Colonic mucosa (tissue), 4 donors: ENCODE measurements at regions not wholly inside any gene's neighbourhood (a gene's known extent, or its start where the extent isn't known, plus 50 kb on each side); places are given as distances from the start of the nearest gene placed in this dataset.
"Not testable (repeated sequence)": the region's sequence is repeated elsewhere in the genome, so short reads cannot be mapped to it uniquely, and the experiment has no call there.

ENCODE experiments used
- DNase-seq: peaks from one replicate; pipeline ENCODE4 v3.0.0-alpha.2; 2020
- H3K27ac ChIP-seq: fragments of 200-600 bp; one replicate; pipeline ENCODE4 v1.8.0; 2021
- H3K27me3 ChIP-seq: fragments of 200-600 bp; one replicate; pipeline ENCODE4 v1.8.0; 2021
- H3K36me3 ChIP-seq: fragments of 200-600 bp; one replicate; pipeline ENCODE4 v1.8.0; 2021
- H3K4me1 ChIP-seq: fragments of 200-600 bp; one replicate; pipeline ENCODE4 v1.8.0; 2021; ENCODE audit warnings: mild to moderate bottlenecking
- H3K4me3 ChIP-seq: fragments of 200-600 bp; one replicate; pipeline ENCODE4 v1.8.0; 2021
- H3K9ac ChIP-seq, 2 donors: one replicate each; pipeline ENCODE4 v1.7.0; 2013; ENCODE audit warnings: control low read depth in 2 of 2, low read depth in 2 of 2, low read length in 2 of 2
- H3K9me3 ChIP-seq: fragments of 200-600 bp; one replicate; pipeline ENCODE4 v1.8.0; 2021
- CTCF ChIP-seq: fragments of 200-600 bp; IDR thresholded peaks from one replicate; pipeline ENCODE4 v1.8.0; 2022; ENCODE audit warnings: antibody characterized with exemption, mild to moderate bottlenecking
- intact Hi-C: fragments of 100-400 bp; cut with DNase I; formaldehyde crosslinking; loops from one replicate; pipeline ENCODE4 v1.14.1; 2022
- donor health status: healthy.
- donor health status: DM: no; HTN: no; CAD: no.
- donor health status: DM: no; HTN: no; CAD: no.

GRCh38 chr14:39664646-39665045 lies 232.4 kb upstream of the FBXO33 start:
- no peaks in the 10 kb centered on the region for H3K9me3 ChIP-seq

DNA sequence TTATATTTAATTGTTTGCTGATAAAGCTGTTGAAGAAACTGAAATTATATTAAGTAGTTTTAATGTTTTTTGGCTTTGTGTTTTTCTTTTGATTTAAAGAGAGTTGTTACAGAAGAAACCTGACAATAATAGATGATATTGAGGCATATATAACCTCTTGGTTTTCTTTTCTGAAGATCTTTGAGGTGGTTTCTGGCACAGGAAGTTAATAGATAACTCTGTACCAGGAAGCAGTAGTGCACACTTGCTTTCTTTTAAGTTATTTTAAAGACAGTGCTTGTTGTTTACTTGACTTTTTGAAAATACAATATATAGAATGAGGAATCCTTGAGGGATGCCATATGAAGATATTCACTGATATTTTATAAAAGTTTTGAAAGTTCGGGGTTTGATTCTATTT lies 209.0 kb upstream of the FBXO33 start:
- no peak for DNase-seq
- H3K9me3 ChIP-seq = no peaks in the 10 kb centered on the region
- intact Hi-C loops = no loop called here
- no peak overlapping the region for H3K27ac ChIP-seq
- no peaks in the 10 kb centered on the region for H3K36me3 ChIP-seq
- no peaks in the 10 kb centered on the region for H3K4me1 ChIP-seq
- H3K9ac ChIP-seq = no peak overlapping the region
- H3K27me3 ChIP-seq = no peaks in the 10 kb centered on the region
- H3K4me3 ChIP-seq = no peak overlapping the region
- no peak for TF ChIP-seq CTCF

More at GRCh38 chr14:39664646-39665045, 232.4 kb upstream of the FBXO33 start:
- Histone ChIP-seq H3K27me3 (no peaks in the 10 kb centered on the region), H3K9ac (no peak overlapping the region), H3K4me1 (no peaks in the 10 kb centered on the region), H3K27ac (no peak overlapping the region), H3K36me3 (no peaks in the 10 kb centered on the region), H3K4me3 (no peak overlapping the region)
- no peak for DNase-seq
- TF ChIP-seq CTCF = no peak
- intact Hi-C loops = no loop called here

- H3K36me3 ChIP-seq, intact Hi-C loops, H3K27me3 ChIP-seq, DNase-seq, H3K9me3 ChIP-seq, H3K4me1 ChIP-seq, H3K4me3 ChIP-seq, H3K9ac ChIP-seq, H3K27ac ChIP-seq: not testable (repeated sequence)
Measured at GRCh38 chr14:39639009-39639408, 206.8 kb upstream of the FBXO33 start.

- H3K9ac ChIP-seq = no peak overlapping the region
- no peaks in the 10 kb centered on the region for H3K9me3 ChIP-seq
- no peaks in the 10 kb centered on the region for H3K36me3 ChIP-seq
- no peak for TF ChIP-seq CTCF
- no peak overlapping the region for H3K27ac ChIP-seq
- no peak for DNase-seq
- no peaks in the 10 kb centered on the region for H3K4me1 ChIP-seq
- H3K27me3 ChIP-seq = no peaks in the 10 kb centered on the region
- no peak overlapping the region for H3K4me3 ChIP-seq
- intact Hi-C loops = no loop called here
Measured at GRCh38 chr14:39628087-39628486, 195.9 kb upstream of the FBXO33 start.

- no peak for DNase-seq
- TF ChIP-seq CTCF = no peak
- Histone ChIP-seq H3K9ac (no peak overlapping the region), H3K27me3 (no peaks in the 10 kb centered on the region), H3K4me1 (no peaks in the 10 kb centered on the region), H3K36me3 (no peaks in the 10 kb centered on the region), H3K4me3 (no peak overlapping the region), H3K9me3 (no peaks in the 10 kb centered on the region), H3K27ac (no peak overlapping the region)
- intact Hi-C loops = no loop called here
Measured at GRCh38 chr14:39626589-39627576, 194.7 kb upstream of the FBXO33 start.

GRCh38 chr14:39621678-39622077 lies 189.4 kb upstream of the FBXO33 start:
- no peaks in the 10 kb centered on the region for H3K4me1 ChIP-seq
- TF ChIP-seq CTCF = no peak
- DNase-seq = no peak
- intact Hi-C loops = no loop called here
- no peak overlapping the region for H3K4me3 ChIP-seq
- H3K27ac ChIP-seq = no peak overlapping the region
- H3K9ac ChIP-seq = no peak overlapping the region
- no peaks in the 10 kb centered on the region for H3K36me3 ChIP-seq
- H3K27me3 ChIP-seq = no peaks in the 10 kb centered on the region
- H3K9me3 ChIP-seq = no peaks in the 10 kb centered on the region
